OCI-LY3 (cell line): ENCODE measurements at regions not wholly inside any gene's neighbourhood (a gene's known extent, or its start where the extent isn't known, plus 50 kb on each side); places are given as distances from the start of the nearest gene placed in this dataset.

ENCODE experiments used
- H2AFZ ChIP-seq: fragments of 200-600, 300-600 bp; shearing (Covaris generic); 2 replicates; pipeline ENCODE4 v1.6.0; 2014; ENCODE audit warnings: antibody characterized with exemption, low read depth, low read length
- H3K27ac ChIP-seq: fragments of 200-600, 300-600 bp; sonication (generic); 2 replicates; pipeline ENCODE4 v1.5.1; 2014; ENCODE audit warnings: mild to moderate bottlenecking, low read length, moderate library complexity, mixed read lengths
- H3K27me3 ChIP-seq: fragments of 200-600, 300-600 bp; sonication (generic); 2 replicates; pipeline ENCODE4 v1.6.1; 2014; ENCODE audit warnings: low read depth, low read length, mixed read lengths
- H3K36me3 ChIP-seq: fragments of 200-600, 300-600 bp; sonication (generic); replicated peaks from 2 replicates; pipeline ENCODE3; 2014; ENCODE audit warnings: low read depth, low read length, mixed read lengths
- H3K4me1 ChIP-seq: fragments of 300-600, 200-600 bp; sonication (generic); 2 replicates; pipeline ENCODE4 v1.6.1; 2014; ENCODE audit warnings: low read length, mixed read lengths
- H3K4me2 ChIP-seq: fragments of 200-600, 300-600 bp; sonication (generic); 2 replicates; pipeline ENCODE4 v1.6.1; 2014; ENCODE audit warnings: low read length, mixed read lengths
- H3K4me3 ChIP-seq: fragments of 300-600, 200-600 bp; sonication (generic); 2 replicates; pipeline ENCODE4 v1.5.1; 2014; ENCODE audit warnings: antibody characterized with exemption, mild to moderate bottlenecking, low read length, moderate library complexity
- H3K79me2 ChIP-seq: fragments of 300-600, 200-600 bp; shearing (Covaris generic); 2 replicates; pipeline ENCODE4 v1.6.1; 2014; ENCODE audit warnings: mild to moderate bottlenecking, low read length, mixed read lengths
- H3K9ac ChIP-seq: fragments of 300-600, 200-600 bp; shearing (Covaris generic); 2 replicates; pipeline ENCODE4 v1.6.0; 2014; ENCODE audit warnings: mild to moderate bottlenecking, low read length, moderate library complexity
- H3K9me3 ChIP-seq: fragments of 200-600, 300-600 bp; shearing (Covaris generic); 2 replicates; pipeline ENCODE4 v1.6.1; 2014; ENCODE audit warnings: low read length, mixed read lengths; ENCODE audit not compliant: insufficient read depth
- H4K20me1 ChIP-seq: fragments of 200-600, 300-600 bp; sonication (generic); 2 replicates; pipeline ENCODE4 v1.6.1; 2016; ENCODE audit warnings: low read length, mixed read lengths; ENCODE audit not compliant: insufficient read depth
- EZH2phosphoT487 ChIP-seq: fragments of 200-600 bp; shearing (Covaris generic); IDR thresholded peaks from 2 replicates; pipeline ENCODE4 v1.6.1; 2018; ENCODE audit warnings: antibody characterized with exemption, mixed run types, low read depth
- TF ChIP-seq, protein P1 (sequence below): fragments of 200-600, 300-600 bp; sonication (generic); IDR thresholded peaks from 2 replicates; pipeline ENCODE4 v1.5.1; 2014; ENCODE audit warnings: antibody characterized with exemption, low read length, low read depth

DNA sequence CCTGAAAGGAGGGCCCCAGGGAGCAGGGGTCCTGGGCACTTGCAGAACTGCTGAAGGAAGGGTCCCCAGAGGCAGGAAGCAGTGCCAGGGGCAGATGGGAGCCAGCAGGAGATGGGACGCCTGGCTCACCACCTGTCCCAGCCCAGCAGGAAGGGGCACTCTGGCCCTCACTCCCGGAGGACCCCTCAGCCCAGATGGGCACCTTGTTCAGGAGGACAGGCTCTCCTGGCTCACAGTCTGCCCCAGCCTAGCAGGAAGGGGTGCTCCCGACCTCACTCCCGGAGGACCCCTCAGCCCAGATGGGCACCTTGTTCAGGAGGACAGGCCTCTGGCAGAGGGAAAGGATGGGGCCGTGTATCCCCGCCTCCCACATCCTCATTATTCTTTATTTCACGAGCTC lies 331.4 kb upstream of the SHH start:
- no peaks in the 10 kb centered on the region for H3K36me3 ChIP-seq
- no peak overlapping the region for H3K4me3 ChIP-seq
- no peak overlapping the region for H3K27ac ChIP-seq
- no peaks in the 10 kb centered on the region for H3K4me1 ChIP-seq
- H3K79me2 ChIP-seq, result no peaks in the 10 kb centered on the region
- TF ChIP-seq EZH2phosphoT487, result no peak
- no peaks in the 10 kb centered on the region for H4K20me1 ChIP-seq
- no peaks in the 10 kb centered on the region for H3K9me3 ChIP-seq
- no peak overlapping the region for H3K4me2 ChIP-seq
- H3K27me3 ChIP-seq, result peaks cover 10% of the 10 kb centered on the region; the same call in 1 of the 2 replicates
- H3K9ac ChIP-seq, result no peak overlapping the region
- no peak overlapping the region for H2AFZ ChIP-seq

DNA sequence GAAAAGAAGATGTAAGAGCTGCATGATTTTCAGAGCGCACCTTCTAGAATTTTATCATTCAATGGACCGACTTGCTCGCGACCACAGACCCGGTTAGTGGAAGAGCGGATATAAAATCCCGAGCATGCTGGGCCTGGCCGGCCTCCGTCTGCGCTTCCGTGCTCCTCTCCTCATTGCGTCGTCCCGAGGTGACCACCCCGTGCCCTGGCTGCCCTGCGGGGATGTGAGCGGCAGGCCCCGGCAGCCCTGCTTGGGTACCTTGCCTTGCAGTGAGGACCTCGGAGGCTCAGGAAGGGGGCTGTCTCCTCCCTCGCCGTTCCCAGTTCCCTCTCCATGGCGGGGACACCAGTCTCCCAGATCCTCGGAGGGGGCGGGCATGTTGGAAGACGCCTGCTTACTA lies 330.9 kb upstream of the SHH start:
- no peaks in the 10 kb centered on the region for H3K36me3 ChIP-seq

DNA sequence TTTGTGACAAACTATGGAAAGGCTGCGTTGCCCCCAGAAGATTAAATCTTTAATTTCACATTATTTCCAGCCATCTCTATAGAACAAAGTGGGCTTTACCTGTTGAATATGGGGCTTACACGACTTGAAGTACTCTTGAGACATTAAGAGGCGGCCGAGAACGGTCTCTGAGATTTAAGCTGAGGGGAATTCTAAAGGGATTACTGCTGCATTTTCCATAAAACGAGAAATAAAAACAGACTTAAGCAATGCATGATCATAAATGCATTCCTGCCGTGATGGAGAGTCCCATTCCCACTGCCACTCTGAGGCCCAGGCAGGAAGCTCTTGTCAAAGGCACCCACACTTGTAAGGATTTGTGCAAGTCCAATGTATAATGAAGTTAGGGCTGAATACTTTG lies 329.7 kb upstream of the SHH start:
- H3K4me1 ChIP-seq, result no peaks in the 10 kb centered on the region
- no peak overlapping the region for H3K27ac ChIP-seq
- H4K20me1 ChIP-seq, result no peaks in the 10 kb centered on the region
- no peaks in the 10 kb centered on the region for H3K36me3 ChIP-seq
- no peak overlapping the region for H3K4me3 ChIP-seq
- H3K9me3 ChIP-seq, result no peaks in the 10 kb centered on the region
- no peaks in the 10 kb centered on the region for H3K79me2 ChIP-seq
- no peak overlapping the region for H3K9ac ChIP-seq
- H2AFZ ChIP-seq, result no peak overlapping the region
- H3K27me3 ChIP-seq, result peaks cover 10% of the 10 kb centered on the region; the same call in 1 of the 2 replicates
- TF ChIP-seq, protein P1, sequence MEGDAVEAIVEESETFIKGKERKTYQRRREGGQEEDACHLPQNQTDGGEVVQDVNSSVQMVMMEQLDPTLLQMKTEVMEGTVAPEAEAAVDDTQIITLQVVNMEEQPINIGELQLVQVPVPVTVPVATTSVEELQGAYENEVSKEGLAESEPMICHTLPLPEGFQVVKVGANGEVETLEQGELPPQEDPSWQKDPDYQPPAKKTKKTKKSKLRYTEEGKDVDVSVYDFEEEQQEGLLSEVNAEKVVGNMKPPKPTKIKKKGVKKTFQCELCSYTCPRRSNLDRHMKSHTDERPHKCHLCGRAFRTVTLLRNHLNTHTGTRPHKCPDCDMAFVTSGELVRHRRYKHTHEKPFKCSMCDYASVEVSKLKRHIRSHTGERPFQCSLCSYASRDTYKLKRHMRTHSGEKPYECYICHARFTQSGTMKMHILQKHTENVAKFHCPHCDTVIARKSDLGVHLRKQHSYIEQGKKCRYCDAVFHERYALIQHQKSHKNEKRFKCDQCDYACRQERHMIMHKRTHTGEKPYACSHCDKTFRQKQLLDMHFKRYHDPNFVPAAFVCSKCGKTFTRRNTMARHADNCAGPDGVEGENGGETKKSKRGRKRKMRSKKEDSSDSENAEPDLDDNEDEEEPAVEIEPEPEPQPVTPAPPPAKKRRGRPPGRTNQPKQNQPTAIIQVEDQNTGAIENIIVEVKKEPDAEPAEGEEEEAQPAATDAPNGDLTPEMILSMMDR, result no peak
- TF ChIP-seq EZH2phosphoT487, result no peak
- no peak overlapping the region for H3K4me2 ChIP-seq

More for the DNA sequence above, 330.9 kb upstream of the SHH start:
- Histone ChIP-seq H3K4me1 (no peaks in the 10 kb centered on the region), H3K79me2 (no peaks in the 10 kb centered on the region), H3K4me3 (no peak overlapping the region), H4K20me1 (no peaks in the 10 kb centered on the region), H3K27me3 (peaks cover 10% of the 10 kb centered on the region; the same call in 1 of the 2 replicates), H3K9me3 (no peaks in the 10 kb centered on the region), H3K27ac (no peak overlapping the region), H3K9ac (no peak overlapping the region), H2AFZ (no peak overlapping the region), H3K4me2 (no peak overlapping the region)
- TF ChIP-seq, protein P1, result no peak
- no peak for TF ChIP-seq EZH2phosphoT487

DNA sequence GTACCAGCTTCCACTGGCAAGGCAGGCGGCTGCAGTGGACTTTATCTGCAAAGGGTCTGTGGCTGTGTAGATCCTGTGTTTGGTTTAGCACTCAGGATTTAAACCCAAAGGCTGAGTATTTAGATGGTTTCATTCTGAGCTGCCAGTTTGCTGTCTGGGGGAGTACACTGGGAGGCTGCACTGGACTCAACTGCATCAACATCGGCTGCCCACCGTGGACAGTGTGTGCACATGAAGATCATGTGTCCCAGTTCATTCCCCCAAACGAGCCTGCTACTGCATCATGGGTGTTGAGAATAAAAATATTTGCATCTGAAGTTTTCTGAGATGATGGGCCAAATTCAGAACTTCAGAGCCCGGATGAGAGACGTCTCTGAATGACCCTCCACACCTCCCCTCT lies 328.6 kb upstream of the SHH start:
- Histone ChIP-seq H4K20me1 (no peaks in the 10 kb centered on the region), H3K4me2 (no peak overlapping the region), H3K36me3 (no peaks in the 10 kb centered on the region), H3K27me3 (peaks cover 7% of the 10 kb centered on the region; the same call in 1 of the 2 replicates), H3K27ac (no peak overlapping the region), H3K9me3 (no peaks in the 10 kb centered on the region), H2AFZ (no peak overlapping the region), H3K4me1 (no peaks in the 10 kb centered on the region), H3K79me2 (no peaks in the 10 kb centered on the region), H3K9ac (no peak overlapping the region), H3K4me3 (no peak overlapping the region)
- TF ChIP-seq, protein P1, result no peak
- TF ChIP-seq EZH2phosphoT487, result no peak

DNA sequence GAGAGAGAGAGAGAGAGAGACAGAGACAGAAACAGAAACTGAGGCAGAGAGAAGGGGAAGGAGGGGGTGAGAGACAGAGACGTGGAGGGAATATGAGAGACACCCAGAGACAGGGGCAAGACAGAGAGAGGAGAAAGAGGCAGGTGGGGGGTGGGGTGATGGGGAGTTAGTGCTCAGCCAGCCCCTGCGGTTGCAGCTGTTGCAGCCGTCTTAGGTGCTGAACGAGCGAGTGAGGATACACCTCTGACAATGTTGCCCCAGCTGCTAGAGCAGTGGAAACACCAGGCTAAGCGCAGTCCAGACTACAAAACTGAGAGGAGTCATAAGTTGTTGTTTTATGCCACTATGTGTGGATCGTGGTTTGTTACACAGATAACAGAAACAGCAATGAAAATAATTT lies 328.2 kb upstream of the SHH start:
- H3K4me3 ChIP-seq, result no peak overlapping the region
- H3K4me1 ChIP-seq, result no peaks in the 10 kb centered on the region
- H3K9ac ChIP-seq, result no peak overlapping the region
- no peaks in the 10 kb centered on the region for H4K20me1 ChIP-seq
- no peaks in the 10 kb centered on the region for H3K79me2 ChIP-seq
- H3K4me2 ChIP-seq, result no peak overlapping the region
- TF ChIP-seq EZH2phosphoT487, result no peak
- TF ChIP-seq, protein P1, result no peak
- H2AFZ ChIP-seq, result no peak overlapping the region
- no peaks in the 10 kb centered on the region for H3K36me3 ChIP-seq
- no peak overlapping the region for H3K27ac ChIP-seq
- H3K27me3 ChIP-seq, result peaks cover 7% of the 10 kb centered on the region; the same call in 1 of the 2 replicates
- no peaks in the 10 kb centered on the region for H3K9me3 ChIP-seq
